HK-2 (cell line): ENCODE measurements at regions not wholly inside any gene's neighbourhood (a gene's known extent, or its start where the extent isn't known, plus 50 kb on each side); places are given as distances from the start of the nearest gene placed in this dataset.

Experiments
- DNase-seq: peaks from one replicate; pipeline ENCODE4 v3.0.0-alpha.2; 2018; ENCODE audit not compliant: unreplicated experiment

DNA sequence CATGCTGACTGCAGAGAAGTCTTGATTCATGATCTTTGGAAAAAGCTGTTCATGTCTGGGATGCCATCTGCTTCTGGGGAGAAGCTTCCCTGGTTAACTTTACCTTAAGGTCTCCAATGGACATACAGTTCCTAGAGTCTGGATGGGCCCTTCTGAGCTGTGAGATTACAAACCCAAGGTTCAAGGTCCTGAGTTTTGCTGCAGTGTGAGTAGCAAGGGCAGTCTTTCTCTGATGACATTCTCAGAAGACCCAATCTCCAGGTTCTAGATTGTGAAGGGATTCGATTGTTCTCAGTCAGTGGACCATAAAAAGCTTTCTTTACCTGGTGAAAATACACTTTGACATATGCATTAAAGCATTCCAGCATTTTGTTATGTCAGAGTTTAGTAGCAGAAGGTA, 179.2 kb downstream of the AASDH start:
- DNase-seq, result no peak

DNA sequence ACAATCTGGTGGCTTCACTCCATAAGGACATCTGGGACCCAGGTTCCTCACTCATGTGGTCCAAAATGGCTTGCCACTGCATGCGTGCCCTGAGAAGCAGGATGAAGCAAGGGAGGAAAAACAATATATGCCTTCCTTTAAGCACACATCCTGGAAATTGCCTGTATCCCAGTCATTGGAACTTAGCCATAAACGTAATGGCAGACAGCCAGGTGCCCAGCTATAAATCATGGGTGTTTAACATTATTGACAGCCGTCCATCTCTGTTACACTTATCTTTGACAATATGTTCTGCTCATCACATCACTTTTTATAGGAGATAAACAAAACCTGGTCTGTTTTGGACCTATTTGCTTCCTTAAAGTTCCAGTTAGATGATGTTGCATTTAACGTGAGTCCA, 181.0 kb downstream of the AASDH start:
- DNase-seq, result no peak

DNA sequence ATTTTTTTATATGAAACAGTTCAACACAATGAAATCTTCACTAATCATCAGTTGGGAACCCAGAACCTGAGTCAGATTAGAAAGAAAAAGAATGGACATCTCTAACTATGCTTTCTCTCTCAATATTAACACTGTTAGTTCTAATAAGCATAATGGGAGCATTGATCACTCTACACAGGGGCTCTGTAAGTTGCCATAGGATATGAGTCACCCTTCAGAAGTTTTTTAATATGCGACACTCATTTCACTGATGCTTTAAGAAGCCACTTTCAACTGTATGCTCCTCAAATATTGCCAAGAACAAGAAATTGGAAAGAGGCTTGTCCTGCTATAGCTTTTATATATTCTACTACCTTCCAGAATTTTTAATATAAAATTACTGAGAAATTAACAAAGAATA, 187.0 kb downstream of the AASDH start:
- no peak for DNase-seq

DNA sequence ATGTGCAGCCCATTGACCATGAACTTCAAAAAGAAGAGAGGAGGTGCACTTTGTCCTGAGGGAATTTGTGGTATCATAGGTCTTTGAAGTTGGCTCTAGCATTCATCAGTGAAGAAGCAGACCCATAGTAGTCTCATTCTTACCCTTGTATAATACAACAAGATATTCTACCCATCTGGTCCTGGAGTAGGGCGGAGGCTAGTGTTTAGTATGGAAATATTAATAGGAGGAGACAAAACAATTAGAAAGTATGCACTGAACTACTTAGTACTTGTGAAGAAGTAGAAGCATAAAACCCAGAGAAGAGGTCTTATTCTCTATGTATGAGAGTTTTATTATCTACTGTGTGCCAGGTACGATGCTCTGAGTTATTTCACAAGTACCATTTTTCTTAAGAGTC, 189.0 kb downstream of the AASDH start:
- DNase-seq, result no peak

DNA sequence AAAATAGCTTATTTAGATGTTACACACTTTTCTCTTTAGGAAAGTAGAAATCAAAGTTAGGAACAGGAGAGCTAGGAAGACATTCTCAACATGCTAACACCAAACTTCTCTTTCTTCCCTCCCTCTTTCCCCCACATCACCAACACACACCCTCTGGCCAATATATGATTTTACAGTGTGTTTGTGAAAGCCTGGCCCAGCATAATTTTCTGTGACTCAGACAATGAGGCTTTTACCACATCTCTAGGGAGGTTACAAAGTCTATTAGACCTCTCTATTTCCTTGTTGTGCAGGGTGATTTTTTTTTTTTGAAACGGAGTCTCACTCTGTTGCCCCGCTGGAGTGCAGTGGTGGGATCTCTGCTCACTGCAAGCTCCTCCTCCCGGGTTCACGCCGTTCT, 189.9 kb downstream of the AASDH start:
- DNase-seq, result no peak

DNA sequence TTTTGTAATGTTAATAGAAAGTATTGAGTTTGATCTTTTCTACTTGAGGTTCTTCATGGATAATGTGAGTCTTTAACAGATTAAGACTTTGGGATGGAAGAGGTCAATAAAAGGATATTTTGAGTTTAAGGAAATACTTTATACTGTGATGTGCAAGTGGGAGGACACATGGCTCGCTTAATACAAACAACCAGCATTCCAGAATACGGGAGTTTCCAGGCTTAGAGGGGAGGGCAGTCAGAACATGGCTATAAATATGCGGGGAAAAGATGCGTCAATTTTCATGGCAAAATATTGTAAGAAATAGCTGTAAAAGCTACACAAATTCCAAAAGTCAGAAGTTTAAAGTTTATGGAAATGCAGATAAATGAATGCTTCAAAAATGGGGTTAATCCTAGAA, 192.3 kb downstream of the AASDH start:
- DNase-seq, result no peak

DNA sequence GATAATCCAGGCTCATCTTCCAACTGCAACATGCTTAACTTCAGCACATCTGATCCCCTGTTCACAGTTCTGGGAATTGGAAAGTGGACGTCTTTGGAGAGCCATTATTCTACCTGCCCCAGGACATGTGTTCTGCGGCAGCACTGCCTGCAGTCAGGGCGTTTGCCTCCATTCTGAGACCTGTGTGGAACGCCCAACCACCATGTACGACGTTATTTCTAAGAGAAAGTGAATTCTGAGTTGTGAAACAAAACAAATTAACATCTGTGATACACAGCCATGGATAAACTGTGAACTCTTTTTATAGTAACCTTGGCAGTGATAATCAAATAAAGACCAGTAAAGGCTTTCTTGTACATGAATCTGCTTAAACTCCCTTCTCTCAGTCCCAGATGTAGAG, 195.8 kb downstream of the AASDH start:
- no peak for DNase-seq

DNA sequence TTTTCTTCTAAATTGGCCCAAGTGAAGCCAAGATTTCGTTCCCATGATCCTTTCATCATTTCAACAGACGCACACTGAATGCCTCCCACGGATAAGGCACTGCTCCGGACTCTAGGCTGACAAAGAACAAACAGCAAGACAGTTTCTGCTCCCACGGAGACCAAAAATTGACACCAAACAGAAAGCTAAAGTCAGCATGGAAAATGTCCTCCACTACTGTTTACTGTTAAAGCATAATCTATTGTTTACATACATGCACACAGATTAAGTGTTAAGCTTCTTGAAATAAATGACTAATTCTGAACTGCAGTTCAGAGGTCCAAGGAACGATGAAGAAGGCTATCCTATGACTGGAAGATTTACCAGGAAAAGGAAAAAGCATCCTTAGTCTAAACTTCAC, 199.6 kb downstream of the AASDH start:
- no peak for DNase-seq

DNA sequence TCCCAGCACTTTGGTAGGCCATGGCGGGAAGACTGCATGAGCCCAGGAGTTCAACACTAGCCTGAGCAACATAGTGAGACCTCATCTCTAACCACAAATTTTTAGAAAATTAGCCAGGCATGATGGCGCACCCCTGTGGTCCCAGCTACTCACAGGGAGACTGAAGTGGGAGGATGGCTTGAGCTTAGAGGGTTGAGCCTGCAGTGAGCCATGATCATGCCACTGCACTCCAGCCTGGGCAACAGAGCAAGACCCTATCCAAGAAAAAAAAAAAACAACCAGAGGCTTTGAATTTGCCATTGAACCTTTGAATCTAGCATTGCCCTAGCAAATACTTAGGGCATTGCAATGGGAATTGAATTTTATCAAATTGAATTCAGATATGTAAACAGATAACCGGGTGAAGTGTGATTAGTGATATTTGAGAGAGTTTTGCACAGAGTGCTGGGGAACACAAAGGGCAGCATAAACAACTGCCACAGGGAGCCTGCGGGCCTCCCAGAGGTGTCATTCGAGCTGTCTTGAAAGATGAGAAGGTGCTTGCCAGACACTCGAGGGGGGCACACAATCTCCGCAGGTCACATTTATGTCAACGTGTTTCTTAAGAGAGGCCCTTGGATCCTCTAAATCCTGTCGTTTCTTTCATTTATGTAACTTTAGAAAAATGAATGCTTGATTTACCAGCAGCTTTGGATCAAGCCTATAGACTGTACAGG, 200.3 kb downstream of the AASDH start:
- DNase-seq, result no peak

DNA sequence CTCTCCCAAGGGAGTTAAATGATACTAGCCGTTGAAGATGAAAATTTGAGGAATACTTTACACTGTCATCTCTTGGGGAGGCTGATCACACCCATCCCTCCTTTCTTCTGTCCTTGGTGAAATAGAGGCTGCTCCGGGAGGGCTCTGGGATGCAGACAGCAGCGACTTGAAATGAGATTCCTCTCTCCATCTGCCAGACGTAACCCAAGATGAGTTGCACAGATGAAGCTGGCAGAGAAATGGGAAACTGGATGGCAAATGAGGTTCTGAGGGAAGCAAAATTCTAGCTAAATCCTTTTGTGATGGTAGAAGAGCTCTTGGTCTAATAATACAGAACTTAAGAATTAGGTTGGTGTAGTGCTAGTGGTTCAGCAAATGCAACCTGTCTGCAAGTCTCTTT, 201.4 kb downstream of the AASDH start:
- DNase-seq, result no peak

DNA sequence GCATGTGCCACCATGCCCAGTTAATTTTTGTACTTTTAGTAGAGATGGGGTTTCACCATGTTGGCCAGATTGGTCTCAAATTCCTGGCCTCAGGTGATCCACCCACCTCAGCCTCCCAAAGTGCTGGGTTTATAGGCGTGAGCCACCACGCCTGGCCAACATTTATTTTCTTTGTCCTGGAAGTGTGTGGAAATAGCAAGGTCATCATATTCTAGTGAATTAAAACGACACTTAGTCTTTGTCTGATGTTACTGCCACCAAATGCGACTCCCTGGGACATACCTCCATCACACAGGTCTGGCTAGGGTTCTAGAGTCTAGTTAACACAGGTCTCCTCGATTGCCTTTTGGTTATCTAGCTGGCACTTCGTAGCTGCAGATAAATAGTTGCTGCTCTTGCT, 203.1 kb downstream of the AASDH start:
- no peak for DNase-seq

DNA sequence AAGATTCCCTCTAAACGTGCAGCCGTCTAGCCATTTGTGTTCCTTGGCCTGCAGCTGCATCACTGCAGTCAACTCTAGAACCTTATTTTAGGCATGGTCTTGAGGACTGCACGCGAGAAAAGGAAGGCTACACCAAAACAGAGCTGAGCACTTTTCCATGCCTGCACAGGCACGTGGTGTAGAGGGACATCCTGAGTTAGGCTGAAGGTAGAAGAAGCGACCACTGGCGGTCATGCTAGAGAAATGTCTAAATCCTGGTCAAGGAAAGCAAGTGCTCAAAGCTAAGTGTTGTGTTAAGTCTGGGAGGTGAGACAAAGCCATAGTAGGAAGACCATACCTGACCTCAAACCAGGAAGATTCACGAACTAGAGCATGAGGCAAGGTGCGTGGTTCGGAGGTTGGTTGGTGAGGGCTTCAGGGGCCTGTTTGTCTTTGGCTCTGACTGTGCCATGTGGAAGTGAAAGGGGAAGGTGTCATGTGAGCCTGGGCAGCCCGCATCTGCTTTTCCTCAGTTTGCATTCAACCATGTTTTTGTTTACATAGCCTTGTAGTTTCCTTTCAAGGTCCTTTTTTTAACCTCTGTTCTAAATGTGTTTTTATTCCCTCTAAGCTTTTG, 203.8 kb downstream of the AASDH start:
- no peak for DNase-seq

DNA sequence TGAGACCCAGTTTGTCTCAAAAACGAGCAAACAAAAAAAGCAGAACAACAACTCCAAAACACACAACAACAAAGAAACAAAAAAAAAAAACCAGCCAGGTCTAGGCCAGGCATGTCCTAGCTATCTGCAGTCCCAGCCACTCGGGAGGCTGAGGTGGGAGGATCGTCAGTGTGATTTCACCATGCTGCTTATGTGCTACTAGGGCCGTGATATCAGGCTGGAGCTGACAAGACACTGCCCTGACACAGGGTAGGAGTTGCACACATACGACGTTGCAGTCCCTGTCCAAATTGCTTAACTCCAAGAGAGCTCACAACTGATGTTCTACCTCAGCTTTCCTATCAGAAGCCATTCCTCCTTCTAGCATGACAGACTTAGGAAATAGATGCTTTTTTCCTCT, 204.9 kb downstream of the AASDH start:
- no peak for DNase-seq

DNA sequence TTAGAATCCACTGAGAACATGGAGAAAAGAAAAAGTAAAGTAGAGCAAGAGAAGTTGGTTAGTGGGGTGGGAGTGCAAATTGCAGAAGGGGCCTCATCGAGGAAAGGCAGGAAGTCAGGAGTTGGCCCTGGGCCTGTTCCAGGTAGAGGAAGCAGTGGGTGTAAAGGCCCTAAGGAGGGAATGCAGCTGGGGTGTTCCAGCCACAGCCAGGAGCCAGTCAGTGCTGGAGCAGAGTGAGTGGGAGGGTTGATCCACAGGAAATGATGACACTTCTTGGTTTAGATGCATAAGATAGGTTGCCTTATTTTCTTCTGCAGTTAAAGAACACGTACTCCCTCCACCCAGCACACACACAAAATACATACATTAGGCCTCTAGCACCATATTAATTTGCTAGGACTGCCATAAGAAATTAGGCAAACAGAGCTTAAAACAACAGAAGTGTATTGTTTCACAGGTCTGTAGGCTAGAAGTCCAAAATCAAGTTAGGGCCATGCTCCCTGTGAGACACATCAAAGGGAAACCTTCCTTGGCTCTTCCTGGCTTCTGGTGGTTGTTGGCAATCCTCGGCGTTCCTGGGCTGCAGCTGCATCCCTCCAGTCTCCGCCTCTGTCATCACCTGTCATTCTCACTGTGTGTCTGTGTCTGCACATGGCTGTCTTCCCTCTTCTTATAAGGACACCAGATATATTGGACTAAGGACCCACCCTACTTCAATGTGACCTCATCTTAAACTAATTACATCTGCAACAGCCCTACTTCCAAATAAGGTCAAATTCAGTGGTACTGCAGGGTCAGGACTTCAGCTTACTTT, 205.9 kb downstream of the AASDH start:
- DNase-seq, result no peak

DNA sequence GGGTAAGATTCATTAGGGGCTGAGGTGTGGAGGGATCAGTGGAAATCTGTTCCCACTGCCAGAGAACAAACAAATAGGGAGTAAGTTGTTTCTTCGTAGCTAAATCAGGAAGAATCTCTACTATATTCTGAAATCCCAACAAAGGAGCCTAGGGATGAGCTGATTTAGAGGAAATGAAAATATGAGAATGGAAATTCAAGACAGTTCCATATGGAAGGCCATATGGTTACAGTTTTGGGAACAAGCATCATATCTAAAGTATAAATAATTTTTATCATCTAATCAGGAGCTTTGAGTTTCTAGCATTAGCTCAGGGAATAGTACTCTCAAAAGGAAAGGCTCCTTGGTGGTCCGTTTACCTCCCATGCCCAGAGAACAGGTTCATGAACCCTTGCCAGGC, 218.2 kb downstream of the AASDH start:
- DNase-seq, result no peak

DNA sequence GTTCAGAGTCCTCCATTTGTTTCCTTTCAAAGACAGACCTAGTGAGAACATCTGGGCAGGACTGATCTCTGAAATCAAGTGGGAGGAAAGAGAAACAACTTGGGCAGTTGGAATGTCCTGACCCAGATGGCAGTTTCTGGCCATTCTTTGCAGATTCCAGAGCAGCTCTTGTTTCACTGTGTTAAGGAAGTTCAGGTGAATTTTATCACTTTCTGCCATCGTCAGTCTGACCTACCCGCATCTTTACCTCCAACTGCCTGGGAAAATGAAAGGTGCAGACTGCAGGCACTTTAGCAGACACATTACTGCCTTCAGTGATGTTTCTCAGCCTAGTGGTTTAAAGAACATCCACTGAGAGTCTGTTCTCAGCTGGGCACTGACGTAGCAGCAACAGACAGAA, 216.2 kb downstream of the CEP135 start:
- DNase-seq, result no peak

DNA sequence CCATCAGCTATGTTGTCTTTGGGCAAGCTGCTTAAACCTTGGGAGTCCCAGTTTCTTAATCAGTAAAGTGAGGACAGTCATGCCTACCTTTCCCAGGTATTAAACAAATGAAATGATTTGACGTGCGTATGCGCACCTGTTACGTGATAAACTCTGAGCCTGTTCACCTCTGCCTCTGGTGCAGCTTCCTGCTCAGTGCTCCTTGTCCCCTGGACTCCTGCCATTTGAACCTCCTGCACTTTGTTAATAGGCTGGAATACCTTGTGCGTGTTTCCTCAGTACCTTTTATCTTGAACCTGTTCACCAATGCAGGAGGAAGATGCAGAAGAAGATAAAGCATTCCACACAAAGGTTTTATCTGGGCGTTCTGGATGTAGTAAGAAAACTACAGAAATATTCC, 211.9 kb downstream of the CEP135 start:
- DNase-seq, result no peak

DNA sequence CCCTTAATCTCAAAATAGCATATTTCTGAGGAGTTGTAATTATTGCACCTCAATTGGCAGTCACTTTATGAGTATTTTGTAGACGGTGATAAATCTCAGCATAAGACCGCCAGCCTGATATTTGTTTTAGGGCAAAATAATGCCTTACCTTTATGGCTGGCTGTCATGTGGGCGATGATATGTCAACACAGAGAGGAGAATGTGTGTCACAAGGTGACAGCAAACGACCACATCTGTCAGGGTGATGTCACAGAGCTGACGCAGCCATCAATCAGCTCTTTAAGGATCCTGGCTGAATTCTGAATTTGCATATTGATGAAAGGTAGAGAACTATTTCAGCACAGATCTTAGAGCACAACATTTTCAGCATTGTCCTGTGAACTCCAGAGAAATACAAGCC, 209.7 kb downstream of the CEP135 start:
- DNase-seq, result no peak

DNA sequence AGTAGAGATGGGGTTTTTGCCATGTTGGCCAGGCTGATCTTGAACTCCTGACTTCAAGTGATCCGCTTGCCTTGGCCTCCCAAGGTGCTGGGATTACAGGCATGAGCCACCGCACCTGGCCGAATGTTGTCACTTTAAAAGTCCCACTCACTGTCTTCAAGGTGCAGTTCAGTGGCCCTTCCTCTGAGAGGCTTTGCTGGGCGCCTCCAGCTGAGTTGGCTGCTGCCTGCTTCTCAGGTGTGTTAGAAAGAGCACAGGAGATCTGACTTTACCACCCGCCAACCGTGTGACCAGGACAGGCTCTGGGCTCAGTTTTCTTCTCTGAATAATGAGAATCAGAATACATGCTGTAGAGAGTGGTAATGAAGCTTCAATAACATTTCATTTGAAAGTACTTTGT, 207.4 kb downstream of the CEP135 start:
- no peak for DNase-seq

DNA sequence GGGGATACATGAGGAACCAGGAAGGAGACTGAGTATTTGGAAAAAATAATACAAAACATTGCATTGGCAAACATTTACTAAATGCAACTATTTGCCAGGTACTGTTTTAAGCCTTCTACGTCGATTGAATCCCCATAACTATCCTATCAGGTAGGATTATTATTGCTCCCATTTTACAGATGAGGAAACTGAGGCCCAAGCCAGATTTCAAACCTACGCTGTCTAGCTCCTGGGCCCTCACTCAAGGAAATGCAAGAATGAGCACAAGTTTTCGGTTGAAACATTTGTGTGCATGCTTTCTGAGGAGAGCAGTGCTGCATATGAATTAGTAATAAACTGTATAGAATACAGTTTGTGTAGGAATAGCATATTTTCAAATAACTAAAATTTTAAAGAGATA, 206.7 kb downstream of the CEP135 start:
- DNase-seq, result no peak

DNA sequence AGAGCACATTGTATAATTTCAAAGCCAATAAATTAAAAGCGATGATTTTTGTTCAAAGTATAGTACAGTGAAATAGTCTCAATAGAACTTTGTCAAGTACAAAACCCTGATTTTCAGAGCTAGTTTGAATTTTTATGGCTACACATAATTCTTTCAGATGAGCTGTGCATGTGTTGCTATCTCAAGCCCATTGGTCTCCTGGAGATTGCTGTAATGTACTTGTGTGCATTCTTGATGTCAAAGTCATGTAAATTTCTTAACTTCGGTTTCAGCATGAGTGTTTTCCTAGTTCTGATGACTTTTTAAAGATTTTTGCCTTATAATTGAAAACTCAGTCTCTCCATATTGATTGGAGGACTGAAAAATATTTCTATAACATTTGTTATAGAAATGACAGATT, 200.8 kb downstream of the CEP135 start:
- DNase-seq, result no peak

DNA sequence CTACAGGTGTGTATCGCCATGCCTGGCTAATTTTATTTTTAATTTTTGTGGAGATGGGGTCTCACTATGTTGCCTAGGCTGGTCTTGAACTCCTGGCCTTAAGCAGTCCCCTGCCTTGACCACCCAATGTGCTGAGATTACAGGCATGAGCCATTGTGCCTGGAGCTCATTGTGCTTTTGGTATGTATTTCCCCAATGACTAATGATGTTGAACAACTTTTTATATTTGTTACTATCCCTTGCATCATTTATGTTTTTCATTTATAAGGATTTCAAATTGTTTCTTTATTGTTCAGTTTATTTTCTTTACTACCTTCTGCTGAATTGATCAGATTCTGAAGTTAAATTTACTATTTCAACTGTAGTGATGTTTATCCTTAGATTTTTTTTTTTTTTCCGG, 199.7 kb downstream of the CEP135 start:
- no peak for DNase-seq

DNA sequence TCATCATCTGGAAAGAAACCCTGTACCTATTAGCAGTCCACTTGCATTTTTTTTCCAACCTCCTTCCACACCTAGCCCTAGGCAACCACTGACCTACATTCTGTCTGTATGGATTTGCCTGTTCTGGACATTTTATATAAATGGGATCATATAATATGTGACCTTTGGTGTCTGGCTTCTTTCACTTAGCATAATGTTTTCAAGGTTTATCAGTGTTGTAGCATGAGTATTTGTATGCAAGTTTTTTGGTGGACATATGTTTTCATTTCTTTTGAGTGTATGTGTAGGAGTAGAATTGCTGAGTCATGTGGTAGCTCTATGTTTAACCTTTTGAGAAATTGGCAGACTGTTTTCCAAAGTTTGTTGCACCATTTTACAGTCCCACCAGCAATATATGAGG, 198.6 kb downstream of the CEP135 start:
- no peak for DNase-seq
